ENCODE measurements at regions not wholly inside any gene's neighbourhood (a gene's known extent, or its start where the extent isn't known, plus 50 kb on each side); places are given as distances from the start of the nearest gene placed in this dataset.

- H3K9me3 ChIP-seq (ENCODE audit: control insufficient read depth, insufficient read depth, low read length): peaks cover 11% of the 10 kb centered on the region
- H4K20me1 ChIP-seq (ENCODE audit: control insufficient read depth, insufficient read depth, low read depth, low read length): no peaks in the 10 kb centered on the region
- no peaks in the 10 kb centered on the region for H3K27me3 ChIP-seq (ENCODE audit: control insufficient read depth, low read length)
- H3F3A ChIP-seq (ENCODE audit: control insufficient read depth, insufficient read depth): no peaks in the 10 kb centered on the region
- H3K4me1 ChIP-seq (ENCODE audit: control insufficient read depth, low read length): no peaks in the 10 kb centered on the region
- no peaks in the 10 kb centered on the region for H3K36me3 ChIP-seq (ENCODE audit: control insufficient read depth, low read length)
- H3K9me2 ChIP-seq (replicated peaks; ENCODE audit: control insufficient read depth, low read length): no peaks in the 10 kb centered on the region
- H3K4me3 ChIP-seq (ENCODE audit: low read length): no peak overlapping the region
- H3K27ac ChIP-seq (ENCODE audit: low read depth, low read length): no peak overlapping the region
- TF ChIP-seq CTCF (IDR thresholded peaks at IDR 0.05; ENCODE audit: low read depth, low read length, poor library complexity, severe bottlenecking) (no peak), EZH2phosphoT487 (IDR thresholded peaks at IDR 0.05; ENCODE audit: borderline replicate concordance, low read length) (no peak)
- H3K4me2 ChIP-seq (ENCODE audit: low read length): no peak overlapping the region
- H3K79me2 ChIP-seq (ENCODE audit: control insufficient read depth, low read length): no peaks in the 10 kb centered on the region
Observed at GRCh38 chr2:12861344-12861930, 144.7 kb downstream of the TRIB2 start.

GRCh38 chr2:12862541-12862940 is 145.8 kb downstream of the TRIB2 start:
- no peaks in the 10 kb centered on the region for H3K79me2 ChIP-seq (ENCODE audit: control insufficient read depth, low read length)
- no peaks in the 10 kb centered on the region for H4K20me1 ChIP-seq (ENCODE audit: control insufficient read depth, insufficient read depth, low read depth, low read length)
- H3K9me2 ChIP-seq (replicated peaks; ENCODE audit: control insufficient read depth, low read length): no peaks in the 10 kb centered on the region
- no peaks in the 10 kb centered on the region for H3K36me3 ChIP-seq (ENCODE audit: control insufficient read depth, low read length)
- no peak overlapping the region for H3K27ac ChIP-seq (ENCODE audit: low read depth, low read length)
- peaks cover 11% of the 10 kb centered on the region for H3K9me3 ChIP-seq (ENCODE audit: control insufficient read depth, insufficient read depth, low read length)
- no peak overlapping the region for H3K4me2 ChIP-seq (ENCODE audit: low read length)
- TF ChIP-seq CTCF (IDR thresholded peaks at IDR 0.05; ENCODE audit: low read depth, low read length, poor library complexity, severe bottlenecking) (no peak), EZH2phosphoT487 (IDR thresholded peaks at IDR 0.05; ENCODE audit: borderline replicate concordance, low read length) (no peak)
- H3K4me3 ChIP-seq (ENCODE audit: low read length): no peak overlapping the region
- H3K27me3 ChIP-seq (ENCODE audit: control insufficient read depth, low read length): no peaks in the 10 kb centered on the region
- H3F3A ChIP-seq (ENCODE audit: control insufficient read depth, insufficient read depth): no peaks in the 10 kb centered on the region
- H3K4me1 ChIP-seq (ENCODE audit: control insufficient read depth, low read length): no peaks in the 10 kb centered on the region

GRCh38 chr2:12863937-12864336 is 147.2 kb downstream of the TRIB2 start:
- TF ChIP-seq EZH2phosphoT487 (IDR thresholded peaks at IDR 0.05; ENCODE audit: borderline replicate concordance, low read length): no peak
- Histone ChIP-seq H3K4me1 (ENCODE audit: control insufficient read depth, low read length) (no peaks in the 10 kb centered on the region), H3K9me2 (replicated peaks; ENCODE audit: control insufficient read depth, low read length) (no peaks in the 10 kb centered on the region), H3K4me2 (ENCODE audit: low read length) (no peak overlapping the region), H3K4me3 (ENCODE audit: low read length) (no peak overlapping the region), H3K9me3 (ENCODE audit: control insufficient read depth, insufficient read depth, low read length) (peaks cover 11% of the 10 kb centered on the region), H3F3A (ENCODE audit: control insufficient read depth, insufficient read depth) (no peaks in the 10 kb centered on the region), H3K79me2 (ENCODE audit: control insufficient read depth, low read length) (no peaks in the 10 kb centered on the region), H3K36me3 (ENCODE audit: control insufficient read depth, low read length) (no peaks in the 10 kb centered on the region), H3K27me3 (ENCODE audit: control insufficient read depth, low read length) (no peaks in the 10 kb centered on the region), H3K27ac (ENCODE audit: low read depth, low read length) (no peak overlapping the region), H4K20me1 (ENCODE audit: control insufficient read depth, insufficient read depth, low read depth, low read length) (no peaks in the 10 kb centered on the region)

- Histone ChIP-seq H3K9me2 (replicated peaks; ENCODE audit: control insufficient read depth, low read length) (no peaks in the 10 kb centered on the region), H3K27ac (ENCODE audit: low read depth, low read length) (no peak overlapping the region), H3K79me2 (ENCODE audit: control insufficient read depth, low read length) (no peaks in the 10 kb centered on the region), H3K9me3 (ENCODE audit: control insufficient read depth, insufficient read depth, low read length) (peaks cover 11% of the 10 kb centered on the region), H3F3A (ENCODE audit: control insufficient read depth, insufficient read depth) (no peaks in the 10 kb centered on the region), H3K4me1 (ENCODE audit: control insufficient read depth, low read length) (no peaks in the 10 kb centered on the region), H3K4me2 (ENCODE audit: low read length) (no peak overlapping the region), H3K36me3 (ENCODE audit: control insufficient read depth, low read length) (no peaks in the 10 kb centered on the region), H4K20me1 (ENCODE audit: control insufficient read depth, insufficient read depth, low read depth, low read length) (no peaks in the 10 kb centered on the region), H3K27me3 (ENCODE audit: control insufficient read depth, low read length) (no peaks in the 10 kb centered on the region), H3K4me3 (ENCODE audit: low read length) (no peak overlapping the region)
- TF ChIP-seq CTCF (IDR thresholded peaks at IDR 0.05; ENCODE audit: low read depth, low read length, poor library complexity, severe bottlenecking) (no peak), EZH2phosphoT487 (IDR thresholded peaks at IDR 0.05; ENCODE audit: borderline replicate concordance, low read length) (no peak)
Observed at GRCh38 chr2:12867631-12868287, 151.0 kb downstream of the TRIB2 start.

All from DOHH2 (cell line).